ENCODE measurements at regions not wholly inside any gene's neighbourhood (a gene's known extent, or its start where the extent isn't known, plus 50 kb on each side); places are given as distances from the start of the nearest gene placed in this dataset.

- H3K4me3 ChIP-seq (ENCODE audit: low read depth, low read length) = no peak overlapping the region
- TF ChIP-seq POLR2A (IDR thresholded peaks at IDR 0.05; ENCODE audit: extremely low read depth, insufficient read length) = no peak
- no peak for TF ChIP-seq MAX (IDR thresholded peaks at IDR 0.05; ENCODE audit: low read depth, low read length)
- TF ChIP-seq MYC (IDR thresholded peaks at IDR 0.05; ENCODE audit: low read depth, low read length) = no peak
- no peak for TF ChIP-seq CTCF (IDR thresholded peaks at IDR 0.05; ENCODE audit: low read depth, low read length)
- no peak for DNase-seq (ENCODE audit: low read depth)
These were observed 328.8 kb downstream of the ARPP21 start for GRCh38 chr3:35968043-35968622.

- DNase-seq (ENCODE audit: low read depth) = no peak
- H3K4me3 ChIP-seq (ENCODE audit: low read depth, low read length) = no peak overlapping the region
- no peak for TF ChIP-seq MYC (IDR thresholded peaks at IDR 0.05; ENCODE audit: low read depth, low read length)
These were observed 330.1 kb downstream of the ARPP21 start for GRCh38 chr3:35969406-35969805.

GRCh38 chr3:35970793-35971192 is 331.5 kb downstream of the ARPP21 start:
- H3K4me3 ChIP-seq (ENCODE audit: low read depth, low read length) = no peak overlapping the region
- TF ChIP-seq MYC (IDR thresholded peaks at IDR 0.05; ENCODE audit: low read depth, low read length) (no peak), POLR2A (IDR thresholded peaks at IDR 0.05; ENCODE audit: extremely low read depth, insufficient read length) (no peak), MAX (IDR thresholded peaks at IDR 0.05; ENCODE audit: low read depth, low read length) (no peak), CTCF (IDR thresholded peaks at IDR 0.05; ENCODE audit: low read depth, low read length) (no peak)
- no peak for DNase-seq (ENCODE audit: low read depth)

DNA sequence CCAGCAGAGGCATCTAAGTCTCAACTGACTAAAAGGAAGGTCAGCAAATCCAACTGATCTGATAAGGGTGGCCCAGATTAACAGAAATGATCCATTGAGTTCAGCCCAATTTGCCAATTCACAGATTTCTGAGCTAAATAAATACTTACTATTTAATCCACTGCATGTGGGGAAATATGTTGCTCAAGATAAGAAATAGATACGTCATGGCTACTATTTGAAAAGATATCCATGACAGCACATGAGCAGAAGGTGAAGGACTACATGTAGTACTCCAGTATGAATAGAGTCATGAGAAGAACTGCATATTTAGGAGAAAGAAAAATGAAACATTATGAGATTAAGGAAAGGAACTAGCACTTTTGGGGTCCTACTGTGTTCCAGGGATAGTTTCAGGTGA is 332.4 kb downstream of the ARPP21 start:
- H3K4me3 ChIP-seq (ENCODE audit: low read depth, low read length) = no peak overlapping the region
- TF ChIP-seq MAX (IDR thresholded peaks at IDR 0.05; ENCODE audit: low read depth, low read length) = no peak
- TF ChIP-seq POLR2A (IDR thresholded peaks at IDR 0.05; ENCODE audit: extremely low read depth, insufficient read length) = no peak
- no peak for TF ChIP-seq CTCF (IDR thresholded peaks at IDR 0.05; ENCODE audit: low read depth, low read length)
- TF ChIP-seq MYC (IDR thresholded peaks at IDR 0.05; ENCODE audit: low read depth, low read length) = no peak
- no peak for DNase-seq (ENCODE audit: low read depth)

- DNase-seq (ENCODE audit: low read depth) = no peak
- no peak for TF ChIP-seq MYC (IDR thresholded peaks at IDR 0.05; ENCODE audit: low read depth, low read length)
- no peak for TF ChIP-seq CTCF (IDR thresholded peaks at IDR 0.05; ENCODE audit: low read depth, low read length)
- no peak for TF ChIP-seq MAX (IDR thresholded peaks at IDR 0.05; ENCODE audit: low read depth, low read length)
- TF ChIP-seq POLR2A (IDR thresholded peaks at IDR 0.05; ENCODE audit: extremely low read depth, insufficient read length) = no peak
These were observed 335.5 kb downstream of the ARPP21 start for GRCh38 chr3:35974872-35975271.

GRCh38 chr3:35986161-35986560 is 346.8 kb downstream of the ARPP21 start:
- DNase-seq (ENCODE audit: low read depth) = no peak
- TF ChIP-seq POLR2A (IDR thresholded peaks at IDR 0.05; ENCODE audit: extremely low read depth, insufficient read length) = no peak
- no peak for TF ChIP-seq MAX (IDR thresholded peaks at IDR 0.05; ENCODE audit: low read depth, low read length)
- no peak for TF ChIP-seq MYC (IDR thresholded peaks at IDR 0.05; ENCODE audit: low read depth, low read length)
- TF ChIP-seq CTCF (IDR thresholded peaks at IDR 0.05; ENCODE audit: low read depth, low read length) = no peak
- H3K4me3 ChIP-seq (ENCODE audit: low read depth, low read length) = no peak overlapping the region

More at GRCh38 chr3:35974872-35975271, 335.5 kb downstream of the ARPP21 start:
- no peak overlapping the region for H3K4me3 ChIP-seq (ENCODE audit: low read depth, low read length)
